Neural cell (in vitro differentiated cells): ENCODE measurements at regions not wholly inside any gene's neighbourhood (a gene's known extent, or its start where the extent isn't known, plus 50 kb on each side); places are given as distances from the start of the nearest gene placed in this dataset.

Source experiments
- H2AFZ ChIP-seq: fragments of 200-600, 300-800 bp; sonication (generic), shearing (Covaris generic); 2 replicates; pipeline ENCODE4 v1.6.0; 2014; ENCODE audit warnings: low read depth, mild to moderate bottlenecking, antibody characterized with exemption, low read length, moderate library complexity
- H3F3A ChIP-seq: fragments of 200-600 bp; shearing (Covaris generic); 2 replicates; pipeline ENCODE4 v1.6.1; 2016; ENCODE audit warnings: mild to moderate bottlenecking, moderate library complexity, mixed read lengths, antibody characterized with exemption, low read length; ENCODE audit not compliant: insufficient read depth, poor library complexity, severe bottlenecking
- H3K27ac ChIP-seq: fragments of 200-600, 300-800 bp; sonication (generic), shearing (Covaris generic); 2 replicates; pipeline ENCODE4 v1.5.1; 2014; ENCODE audit warnings: mild to moderate bottlenecking, low read length, moderate library complexity
- H3K27me3 ChIP-seq: fragments of 300-800, 200-600 bp; sonication (generic), shearing (Covaris generic); 2 replicates; pipeline ENCODE4 v1.6.0; 2014; ENCODE audit warnings: mild to moderate bottlenecking, low read depth, low read length, moderate library complexity; ENCODE audit not compliant: insufficient read depth
- H3K36me3 ChIP-seq: fragments of 300-800, 200-600 bp; sonication (generic), shearing (Covaris generic); 2 replicates; pipeline ENCODE4 v1.5.1; 2014; ENCODE audit warnings: mild to moderate bottlenecking, antibody characterized with exemption, low read length, moderate library complexity; ENCODE audit not compliant: insufficient read depth
- H3K4me2 ChIP-seq: fragments of 300-800, 200-600 bp; sonication (generic), shearing (Covaris generic); 2 replicates; pipeline ENCODE4 v1.6.0; 2014; ENCODE audit warnings: mild to moderate bottlenecking, low read length
- H3K4me3 ChIP-seq: fragments of 300-800, 200-600 bp; sonication (generic), shearing (Covaris generic); 2 replicates; pipeline ENCODE4 v1.5.1; 2014; ENCODE audit warnings: mild to moderate bottlenecking, low read length, moderate library complexity
- H3K79me2 ChIP-seq: fragments of 200-600 bp; shearing (Covaris generic); replicated peaks from 2 replicates; pipeline ENCODE4 v1.6.0; 2014; ENCODE audit warnings: mild to moderate bottlenecking, low read length, moderate library complexity; ENCODE audit not compliant: insufficient read depth
- H3K9ac ChIP-seq: fragments of 300-800, 200-600 bp; sonication (generic), shearing (Covaris generic); 2 replicates; pipeline ENCODE4 v1.6.1; 2016; ENCODE audit warnings: mild to moderate bottlenecking, low read length, mixed read lengths
- H3K9me2 ChIP-seq: fragments of 200-600 bp; shearing (Covaris generic); 2 replicates; pipeline ENCODE4 v1.6.1; 2016; ENCODE audit warnings: mild to moderate bottlenecking, low read length, mixed read lengths; ENCODE audit not compliant: insufficient read depth
- H3K9me3 ChIP-seq: fragments of 200-600, 300-800 bp; sonication (generic), shearing (Covaris generic); 2 replicates; pipeline ENCODE4 v1.6.1; 2016; ENCODE audit warnings: mild to moderate bottlenecking, mixed run types, low read length, moderate library complexity, mixed read lengths
- H4K20me1 ChIP-seq: fragments of 200-600 bp; shearing (Covaris generic); 2 replicates; pipeline ENCODE4 v1.6.1; 2016; ENCODE audit warnings: mild to moderate bottlenecking, mixed run types; ENCODE audit not compliant: insufficient read depth
- CTCF ChIP-seq: fragments of 450-650 bp; IDR thresholded peaks from 2 replicates; pipeline ENCODE4 v1.5.1; 2014; ENCODE audit warnings: antibody characterized with exemption, mild to moderate bottlenecking, moderate library complexity; ENCODE audit not compliant: poor library complexity, severe bottlenecking
- EP300 ChIP-seq: fragments of 450-650 bp; conservative IDR thresholded peaks from 2 replicates; pipeline ENCODE4 v1.6.1; 2014; ENCODE audit warnings: antibody characterized with exemption, mild to moderate bottlenecking, moderate library complexity; ENCODE audit not compliant: poor library complexity, severe bottlenecking
- EZH2 ChIP-seq: fragments of 200-600, 300-800 bp; shearing (Covaris generic), sonication (generic); IDR thresholded peaks from 2 replicates; pipeline ENCODE4 v1.6.1; 2014; ENCODE audit warnings: antibody characterized with exemption, low read length, borderline replicate concordance, mild to moderate bottlenecking; ENCODE audit not compliant: insufficient read depth, poor library complexity, severe bottlenecking
- MXI1 ChIP-seq: fragments of 450-650 bp; conservative IDR thresholded peaks from 2 replicates; pipeline ENCODE4 v1.6.1; 2014; ENCODE audit warnings: antibody characterized with exemption, mild to moderate bottlenecking; ENCODE audit not compliant: poor library complexity, severe bottlenecking
- POLR2AphosphoS5 ChIP-seq: IDR thresholded peaks from 2 replicates; pipeline ENCODE4 v1.6.1; 2012
- RAD21 ChIP-seq: fragments of 450-650 bp; conservative IDR thresholded peaks from 2 replicates; pipeline ENCODE4 v1.6.1; 2014; ENCODE audit warnings: antibody characterized with exemption, mild to moderate bottlenecking, moderate library complexity
- REST ChIP-seq: IDR thresholded peaks from 2 replicates; pipeline ENCODE4 v1.6.1; 2012; ENCODE audit warnings: borderline replicate concordance
- SMC3 ChIP-seq: fragments of 450-650 bp; conservative IDR thresholded peaks from 2 replicates; pipeline ENCODE4 v1.6.1; 2014; ENCODE audit warnings: antibody characterized with exemption, mild to moderate bottlenecking, moderate library complexity; ENCODE audit not compliant: poor library complexity
- TAF1 ChIP-seq: IDR thresholded peaks from 2 replicates; pipeline ENCODE4 v1.6.1; 2012; ENCODE audit warnings: low read depth

GRCh38 chr2:195252018-195252417, 405.0 kb upstream of the SLC39A10 start:
- H3K9me3 ChIP-seq: no peaks in the 10 kb centered on the region
- no peaks in the 10 kb centered on the region for H3K36me3 ChIP-seq
- no peaks in the 10 kb centered on the region for H3K9me2 ChIP-seq
- H3K9ac ChIP-seq: no peak overlapping the region
- H3F3A ChIP-seq: no peaks in the 10 kb centered on the region
- H3K27ac ChIP-seq: no peak overlapping the region
- no peaks in the 10 kb centered on the region for H4K20me1 ChIP-seq
- TF ChIP-seq RAD21 (no peak), CTCF (no peak), REST (no peak), TAF1 (no peak), EZH2 (no peak), SMC3 (no peak), MXI1 (no peak), EP300 (no peak), POLR2AphosphoS5 (no peak)
- no peak overlapping the region for H2AFZ ChIP-seq
- H3K4me2 ChIP-seq: no peak overlapping the region
- H3K79me2 ChIP-seq: no peaks in the 10 kb centered on the region
- H3K4me3 ChIP-seq: no peak overlapping the region
- H3K27me3 ChIP-seq: no peaks in the 10 kb centered on the region

GRCh38 chr2:195251214-195251613, 405.8 kb upstream of the SLC39A10 start:
- Histone ChIP-seq H3K27ac (no peak overlapping the region), H3K9me3 (no peaks in the 10 kb centered on the region), H4K20me1 (no peaks in the 10 kb centered on the region), H3K9ac (no peak overlapping the region), H3F3A (no peaks in the 10 kb centered on the region), H3K4me3 (no peak overlapping the region), H2AFZ (no peak overlapping the region), H3K79me2 (no peaks in the 10 kb centered on the region), H3K27me3 (no peaks in the 10 kb centered on the region), H3K9me2 (no peaks in the 10 kb centered on the region), H3K4me2 (no peak overlapping the region), H3K36me3 (no peaks in the 10 kb centered on the region)
- TF ChIP-seq EZH2 (no peak), RAD21 (no peak), CTCF (no peak), REST (no peak), SMC3 (no peak), MXI1 (no peak), EP300 (no peak), TAF1 (no peak), POLR2AphosphoS5 (no peak)
